Mucosa of rectum (tissue), 2 donors: ENCODE measurements at regions not wholly inside any gene's neighbourhood (a gene's known extent, or its start where the extent isn't known, plus 50 kb on each side); places are given as distances from the start of the nearest gene placed in this dataset.

Source experiments
- H3K27ac ChIP-seq, 2 donors: one replicate each; pipeline ENCODE4 v1.7.0; 2013; ENCODE audit warnings: inconsistent platforms in 2 of 2, low read depth in 2 of 2, low read length in 2 of 2
- H3K27me3 ChIP-seq, 2 donors: one replicate each; pipeline ENCODE4 v1.7.0; 2013; ENCODE audit warnings: low read length in 2 of 2; ENCODE audit not compliant: control insufficient read depth in 2 of 2, insufficient read depth in 2 of 2
- H3K36me3 ChIP-seq, 2 donors: one replicate each; pipeline ENCODE4 v1.7.0; 2013; ENCODE audit warnings: low read length in 2 of 2; ENCODE audit not compliant: control insufficient read depth in 2 of 2, insufficient read depth in 2 of 2
- H3K4me1 ChIP-seq, 2 donors: one replicate each; pipeline ENCODE4 v1.7.0; 2013; ENCODE audit warnings: low read length in 2 of 2, mild to moderate bottlenecking in 1 of 2; ENCODE audit not compliant: control insufficient read depth in 2 of 2, insufficient read depth in 2 of 2
- H3K4me3 ChIP-seq, 2 donors: one replicate each; pipeline ENCODE4 v1.7.0; 2013; ENCODE audit warnings: low read length in 2 of 2
- H3K9ac ChIP-seq, 2 donors: one replicate each; pipeline ENCODE4 v1.7.0; 2013; ENCODE audit warnings: low read length in 2 of 2, low read depth in 1 of 2, mild to moderate bottlenecking in 1 of 2
- H3K9me3 ChIP-seq, 2 donors: one replicate each; pipeline ENCODE4 v1.7.0; 2013; ENCODE audit warnings: low read length in 2 of 2; ENCODE audit not compliant: control insufficient read depth in 2 of 2
- donor health status: healthy.
- donor health status: Normal muscosa, but diverticular disease.

DNA sequence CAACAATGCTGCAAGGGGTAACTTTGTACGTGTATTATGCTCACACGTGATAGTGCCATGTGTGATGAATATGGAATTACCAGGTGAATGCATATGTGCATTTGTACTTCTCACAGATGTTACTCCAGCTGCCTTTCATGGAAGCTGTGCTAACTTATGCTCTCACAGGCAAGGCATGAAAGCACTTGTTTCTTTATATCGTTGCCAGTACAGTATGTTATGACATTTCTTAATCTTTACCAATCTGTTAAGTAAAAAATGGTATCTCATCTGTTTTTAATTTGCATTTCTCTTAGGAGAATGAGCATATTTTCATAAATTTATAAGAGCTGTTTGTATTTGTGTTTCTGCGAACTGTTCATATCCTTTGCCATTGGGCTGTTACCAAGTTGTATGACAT is 311.8 kb upstream of the DMRT1 start:
- H3K4me1 ChIP-seq = peaks cover 0 to 15% of the 10 kb centered on the region in 2 donors

DNA sequence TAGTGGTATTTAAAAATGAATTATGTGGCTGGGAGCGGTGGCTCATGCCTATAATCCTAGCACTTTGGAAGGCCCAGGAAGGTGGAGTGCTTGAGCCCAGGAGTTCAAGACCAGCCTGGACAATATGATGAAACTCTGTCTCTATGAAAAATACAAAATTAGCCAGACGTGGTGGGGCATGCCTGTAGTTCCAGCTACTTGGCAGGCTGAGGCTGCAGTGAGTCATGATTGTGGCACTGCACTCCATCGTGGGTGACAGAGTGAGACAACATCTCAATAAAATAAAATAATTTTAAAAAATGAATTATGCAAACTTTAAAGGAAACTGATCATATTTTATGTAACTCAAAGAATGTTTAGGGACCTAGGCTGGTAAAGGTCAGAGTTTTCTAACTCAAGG is 310.8 kb upstream of the DMRT1 start:
- no peaks in the 10 kb centered on the region for H3K27me3 ChIP-seq
- H3K36me3 ChIP-seq = no peaks in the 10 kb centered on the region
- H3K9me3 ChIP-seq = no peaks in the 10 kb centered on the region
- peaks cover 0 to 16% of the 10 kb centered on the region in 2 donors for H3K4me1 ChIP-seq
- no peak overlapping the region for H3K27ac ChIP-seq
- H3K9ac ChIP-seq = no peak overlapping the region
- H3K4me3 ChIP-seq = no peak overlapping the region

More for the DNA sequence above, 311.8 kb upstream of the DMRT1 start:
- Histone ChIP-seq H3K27ac (no peak overlapping the region), H3K27me3 (no peaks in the 10 kb centered on the region), H3K9me3 (no peaks in the 10 kb centered on the region), H3K36me3 (no peaks in the 10 kb centered on the region), H3K4me3 (no peak overlapping the region), H3K9ac (no peak overlapping the region)

GRCh38 chr9:532707-533106 is 308.8 kb upstream of the DMRT1 start:
- H3K9me3 ChIP-seq = no peaks in the 10 kb centered on the region
- H3K4me3 ChIP-seq = no peak overlapping the region
- H3K4me1 ChIP-seq = peaks cover 0 to 21% of the 10 kb centered on the region in 2 donors
- no peaks in the 10 kb centered on the region for H3K36me3 ChIP-seq
- H3K27me3 ChIP-seq = no peaks in the 10 kb centered on the region
- H3K9ac ChIP-seq = no peak overlapping the region
- H3K27ac ChIP-seq = no peak overlapping the region

- no peaks in the 10 kb centered on the region for H3K27me3 ChIP-seq
- H3K36me3 ChIP-seq = no peaks in the 10 kb centered on the region
- no peak overlapping the region for H3K27ac ChIP-seq
- H3K4me1 ChIP-seq = peaks cover 0 to 21% of the 10 kb centered on the region in 2 donors
- no peaks in the 10 kb centered on the region for H3K9me3 ChIP-seq
- H3K4me3 ChIP-seq = no peak overlapping the region
- H3K9ac ChIP-seq = no peak overlapping the region
These were observed 306.6 kb upstream of the DMRT1 start for GRCh38 chr9:534886-535285.

DNA sequence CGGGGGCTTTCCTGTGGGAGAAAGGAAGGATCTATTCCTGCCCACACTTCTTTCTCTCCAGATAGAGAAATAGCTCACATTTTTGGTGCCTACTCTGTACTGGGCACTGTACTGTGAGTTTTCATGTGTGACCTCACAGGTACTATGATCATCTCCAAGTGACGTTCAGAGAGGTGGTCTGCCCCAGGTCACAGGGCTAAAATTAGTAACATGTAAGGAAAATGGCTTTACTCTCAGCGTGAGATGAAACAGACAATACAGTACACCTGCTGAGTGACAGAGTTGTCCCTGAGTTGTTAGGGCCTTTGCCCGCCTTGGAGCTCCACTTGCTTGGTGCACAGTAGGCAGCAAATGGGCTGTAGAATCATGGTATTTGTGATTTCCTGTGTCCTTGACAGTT is 306.1 kb upstream of the DMRT1 start:
- no peak overlapping the region for H3K9ac ChIP-seq
- H3K36me3 ChIP-seq = no peaks in the 10 kb centered on the region
- no peak overlapping the region for H3K4me3 ChIP-seq
- peaks cover 0 to 21% of the 10 kb centered on the region in 2 donors for H3K4me1 ChIP-seq
- no peaks in the 10 kb centered on the region for H3K9me3 ChIP-seq
- H3K27ac ChIP-seq = no peak overlapping the region
- H3K27me3 ChIP-seq = no peaks in the 10 kb centered on the region

GRCh38 chr9:536597-537511 is 304.6 kb upstream of the DMRT1 start:
- H3K27ac ChIP-seq = peak overlapping the region; percentile 23 to 24

GRCh38 chr9:543478-543877 is 298.0 kb upstream of the DMRT1 start:
- Histone ChIP-seq H3K4me3 (no peak overlapping the region), H3K9ac (no peak overlapping the region), H3K36me3 (no peaks in the 10 kb centered on the region), H3K27ac (no peak overlapping the region), H3K4me1 (no peaks in the 10 kb centered on the region), H3K27me3 (no peaks in the 10 kb centered on the region), H3K9me3 (no peaks in the 10 kb centered on the region)

More at GRCh38 chr9:536597-537511, 304.6 kb upstream of the DMRT1 start:
- H3K4me1 ChIP-seq = peaks cover 0 to 21% of the 10 kb centered on the region in 2 donors
- no peaks in the 10 kb centered on the region for H3K27me3 ChIP-seq
- H3K36me3 ChIP-seq = no peaks in the 10 kb centered on the region
- H3K9me3 ChIP-seq = no peaks in the 10 kb centered on the region
- H3K4me3 ChIP-seq = peak overlapping the region in 1 of 2 donors; percentile 37
- H3K9ac ChIP-seq = no peak overlapping the region

DNA sequence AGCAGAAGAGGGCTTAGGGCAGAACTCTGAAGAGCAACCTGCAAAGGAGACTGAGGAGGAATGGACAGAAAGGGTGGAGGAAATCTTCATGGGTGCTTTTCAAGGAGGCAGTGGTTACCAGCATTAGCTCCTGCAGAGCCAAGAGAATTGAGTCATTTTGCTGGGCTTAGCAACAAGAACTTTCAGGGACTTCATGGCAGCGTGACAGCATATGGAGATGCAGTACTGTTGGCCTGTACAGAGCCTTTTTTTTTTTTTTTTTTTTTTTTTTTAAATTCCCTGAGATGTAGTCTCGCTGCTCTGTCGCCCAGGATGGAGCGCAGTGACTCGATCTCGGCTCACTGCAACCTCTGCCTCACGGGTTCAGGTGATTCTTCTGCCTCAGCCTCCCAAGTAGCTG is 296.0 kb upstream of the DMRT1 start:
- no peak overlapping the region for H3K9ac ChIP-seq
- no peaks in the 10 kb centered on the region for H3K36me3 ChIP-seq
- no peak overlapping the region for H3K4me3 ChIP-seq
- no peak overlapping the region for H3K27ac ChIP-seq
- H3K9me3 ChIP-seq = no peaks in the 10 kb centered on the region
- peaks cover 0 to 11% of the 10 kb centered on the region in 2 donors for H3K4me1 ChIP-seq
- no peaks in the 10 kb centered on the region for H3K27me3 ChIP-seq

DNA sequence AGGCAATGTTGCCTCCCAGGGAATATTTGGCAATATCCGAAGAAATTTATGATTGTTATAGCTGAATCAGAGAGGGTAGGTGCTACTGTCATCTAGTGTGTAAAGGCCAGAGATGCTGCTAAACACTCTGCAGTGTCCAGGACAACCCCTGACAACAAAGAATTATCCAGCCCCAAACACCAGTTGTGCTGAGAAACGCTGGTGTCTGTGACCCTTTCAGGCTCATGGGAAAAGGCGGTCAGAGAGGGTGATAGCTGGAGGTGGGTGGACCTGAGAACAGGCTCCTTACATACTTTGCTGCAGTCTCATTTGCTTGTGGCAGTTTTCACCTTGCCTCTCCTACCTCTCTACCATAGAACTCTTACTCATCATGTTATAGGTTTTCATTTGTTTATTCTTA is 295.3 kb upstream of the DMRT1 start:
- H3K36me3 ChIP-seq = no peaks in the 10 kb centered on the region
- H3K4me1 ChIP-seq = peaks cover 0 to 11% of the 10 kb centered on the region in 2 donors
- no peaks in the 10 kb centered on the region for H3K9me3 ChIP-seq
- H3K4me3 ChIP-seq = no peak overlapping the region
- no peak overlapping the region for H3K9ac ChIP-seq
- H3K27ac ChIP-seq = peak overlapping the region in 1 of 2 donors; percentile 18
- no peaks in the 10 kb centered on the region for H3K27me3 ChIP-seq

DNA sequence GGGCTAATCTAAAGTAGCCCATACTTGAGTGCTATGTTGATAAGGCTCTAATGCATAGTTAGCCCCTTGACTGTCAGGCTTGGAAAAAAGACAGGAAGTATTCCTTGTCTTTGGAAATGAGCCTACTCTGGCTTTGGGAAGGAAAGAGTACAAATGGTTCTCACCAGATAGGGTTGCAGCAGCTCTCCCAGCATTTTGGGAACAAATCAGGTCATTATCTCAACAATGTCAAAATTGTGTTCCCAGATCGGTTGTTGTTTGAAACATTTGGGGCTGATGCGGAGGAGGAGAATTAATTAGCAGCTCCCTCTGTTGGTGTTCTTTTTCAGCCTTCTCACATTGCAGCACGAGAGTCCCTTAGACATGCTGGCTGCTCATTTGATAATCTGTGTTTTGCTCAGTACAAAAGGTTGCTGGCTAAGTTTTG is 294.7 kb upstream of the DMRT1 start:
- no peak overlapping the region for H3K27ac ChIP-seq
- H3K9ac ChIP-seq = no peak overlapping the region

More for the DNA sequence above, 294.7 kb upstream of the DMRT1 start:
- Histone ChIP-seq H3K9me3 (no peaks in the 10 kb centered on the region), H3K4me1 (peaks cover 0 to 11% of the 10 kb centered on the region in 2 donors), H3K27me3 (no peaks in the 10 kb centered on the region), H3K4me3 (peak overlapping the region in 1 of 2 donors; percentile 29), H3K36me3 (no peaks in the 10 kb centered on the region)
